ENCODE measurements at regions not wholly inside any gene's neighbourhood (a gene's known extent, or its start where the extent isn't known, plus 50 kb on each side); places are given as distances from the start of the nearest gene placed in this dataset.

- Mint-ChIP-seq H3K27me3 (no peaks in the 10 kb centered on the region), H3K27ac (no peak overlapping the region), H3K9me3 (no peaks in the 10 kb centered on the region), H3K36me3 (no peaks in the 10 kb centered on the region), H3K4me1 (ENCODE audit: unreplicated experiment) (no peaks in the 10 kb centered on the region), H3K4me3 (no peak overlapping the region)
- no peak for DNase-seq (ENCODE audit: extremely low spot score, unreplicated experiment)
- no peak for TF ChIP-seq CTCF (conservative IDR thresholded peaks at IDR 0.05)
Measured at GRCh38 chrX:9318766-9319165, 146.1 kb upstream of the TBL1X start.

GRCh38 chrX:9320940-9321339 is 143.9 kb upstream of the TBL1X start:
- Mint-ChIP-seq H3K4me1 (ENCODE audit: unreplicated experiment) (no peaks in the 10 kb centered on the region), H3K4me3 (no peak overlapping the region), H3K9me3 (no peaks in the 10 kb centered on the region), H3K27ac (no peak overlapping the region), H3K27me3 (no peaks in the 10 kb centered on the region), H3K36me3 (no peaks in the 10 kb centered on the region)
- no peak for TF ChIP-seq CTCF (conservative IDR thresholded peaks at IDR 0.05)
- DNase-seq (ENCODE audit: extremely low spot score, unreplicated experiment): no peak

GRCh38 chrX:9324676-9325075 is 140.2 kb upstream of the TBL1X start:
- Mint-ChIP-seq H3K4me1 (ENCODE audit: unreplicated experiment) (no peaks in the 10 kb centered on the region), H3K27me3 (no peaks in the 10 kb centered on the region), H3K4me3 (no peak overlapping the region), H3K9me3 (peaks cover 10% of the 10 kb centered on the region), H3K36me3 (no peaks in the 10 kb centered on the region), H3K27ac (no peak overlapping the region)
- no peak for TF ChIP-seq CTCF (conservative IDR thresholded peaks at IDR 0.05)
- no peak for DNase-seq (ENCODE audit: extremely low spot score, unreplicated experiment)

GRCh38 chrX:9326369-9326768 is 138.5 kb upstream of the TBL1X start:
- Mint-ChIP-seq H3K4me1 (ENCODE audit: unreplicated experiment) (no peaks in the 10 kb centered on the region), H3K27ac (no peak overlapping the region), H3K36me3 (no peaks in the 10 kb centered on the region), H3K9me3 (peaks cover 10% of the 10 kb centered on the region), H3K27me3 (no peaks in the 10 kb centered on the region), H3K4me3 (no peak overlapping the region)
- no peak for TF ChIP-seq CTCF (conservative IDR thresholded peaks at IDR 0.05)
- DNase-seq (ENCODE audit: extremely low spot score, unreplicated experiment): no peak

GRCh38 chrX:9327086-9327746 is 137.6 kb upstream of the TBL1X start:
- no peaks in the 10 kb centered on the region for H3K27me3 Mint-ChIP-seq
- H3K4me1 Mint-ChIP-seq (ENCODE audit: unreplicated experiment): no peaks in the 10 kb centered on the region
- H3K36me3 Mint-ChIP-seq: no peaks in the 10 kb centered on the region
- no peak overlapping the region for H3K27ac Mint-ChIP-seq
- no peak for DNase-seq (ENCODE audit: extremely low spot score, unreplicated experiment)
- H3K9me3 Mint-ChIP-seq: peaks cover 10% of the 10 kb centered on the region
- no peak overlapping the region for H3K4me3 Mint-ChIP-seq
- no peak for TF ChIP-seq CTCF (conservative IDR thresholded peaks at IDR 0.05)

- Mint-ChIP-seq H3K4me1 (ENCODE audit: unreplicated experiment) (no peaks in the 10 kb centered on the region), H3K4me3 (no peak overlapping the region), H3K9me3 (peaks cover 10% of the 10 kb centered on the region), H3K27ac (no peak overlapping the region), H3K27me3 (no peaks in the 10 kb centered on the region), H3K36me3 (no peaks in the 10 kb centered on the region)
- no peak for TF ChIP-seq CTCF (conservative IDR thresholded peaks at IDR 0.05)
- no peak for DNase-seq (ENCODE audit: extremely low spot score, unreplicated experiment)
Measured at GRCh38 chrX:9327747-9328145, 137.1 kb upstream of the TBL1X start.
